H1 (cell line): ENCODE measurements at regions not wholly inside any gene's neighbourhood (a gene's known extent, or its start where the extent isn't known, plus 50 kb on each side); places are given as distances from the start of the nearest gene placed in this dataset.

ENCODE experiments used
- CTCF ChIA-PET: fragments of 300-600 bp; sonication (Branson Sonifier 250); formaldehyde crosslinking; loops from one replicate; lab custom pipeline; 2021; ENCODE audit not compliant: partially characterized antibody; lab: Charles Lee
- POLR2A ChIA-PET: fragments of 300-600 bp; sonication (Branson Sonifier 250); formaldehyde crosslinking; loops from one replicate; lab custom pipeline; 2021; ENCODE audit warnings: inconsistent platforms; ENCODE audit not compliant: partially characterized antibody; lab: Charles Lee
- DNase-seq, 2 experiments: peaks; one replicate each; pipeline versions ENCODE4 v3.0.0 to v3.0.0-alpha.2; 2010 to 2022; ENCODE audit warnings: low spot score in 2 of 2, low read depth in 1 of 2, mixed read lengths in 1 of 2
- FAIRE-seq: peaks from 2 replicates; lab custom pipeline; 2011; peaks lifted over from hg19 to GRCh38; lab: Jason Lieb, UNC
- H2AFZ ChIP-seq: 2 replicates; pipeline ENCODE4 v1.8.1; 2012; ENCODE audit warnings: low read length, inconsistent platforms
- H2AK5ac ChIP-seq: 2 replicates; pipeline ENCODE4 v1.6.1; 2013; ENCODE audit warnings: low read depth, low read length
- H2BK120ac ChIP-seq: replicated peaks from 2 replicates; pipeline ENCODE3; 2013; ENCODE audit warnings: low read depth, low read length, inconsistent platforms
- H2BK12ac ChIP-seq: 2 replicates; pipeline ENCODE4 v1.6.1; 2013; ENCODE audit warnings: low read depth, low read length
- H2BK15ac ChIP-seq: 2 replicates; pipeline ENCODE4 v1.6.1; 2013; ENCODE audit warnings: low read length
- H2BK20ac ChIP-seq: 2 replicates; pipeline ENCODE4 v1.6.1; 2013; ENCODE audit warnings: low read length
- H2BK5ac ChIP-seq: 2 replicates; pipeline ENCODE4 v1.6.1; 2013; ENCODE audit warnings: low read depth, low read length
- H3K14ac ChIP-seq: 2 replicates; pipeline ENCODE4 v1.6.1; 2013; ENCODE audit warnings: inconsistent platforms; ENCODE audit not compliant: insufficient read length
- H3K18ac ChIP-seq: 2 replicates; pipeline ENCODE4 v1.6.1; 2013; ENCODE audit warnings: low read length; ENCODE audit errors: extremely low read depth
- H3K23ac ChIP-seq: 2 replicates; pipeline ENCODE4 v1.6.1; 2013; ENCODE audit warnings: inconsistent platforms; ENCODE audit not compliant: insufficient read length
- H3K23me2 ChIP-seq: 2 replicates; pipeline ENCODE4 v1.6.1; 2013; ENCODE audit warnings: low read depth, low read length
- H3K27ac ChIP-seq: 2 replicates; pipeline ENCODE4 v1.6.1; 2011; ENCODE audit warnings: low read depth, low read length, inconsistent platforms
- H3K27me3 ChIP-seq, 4 experiments: replicated peaks in 1 of 4; 1 replicate in 1 of 4; 2 replicates in 3 of 4; pipeline versions ENCODE4 v1.6.1 to v1.8.1; 2011 to 2013; ENCODE audit warnings: low read length in 3 of 4, mild to moderate bottlenecking in 3 of 4, inconsistent platforms in 2 of 4, mixed read lengths in 2 of 4, moderate library complexity in 1 of 4; ENCODE audit not compliant: control insufficient read depth in 3 of 4, insufficient read depth in 3 of 4; ENCODE audit errors: extremely low read depth in 1 of 4
- H3K36me3 ChIP-seq, 4 experiments: 2 replicates each; pipeline versions ENCODE4 v1.6.1 to v1.8.1; 2011 to 2013; ENCODE audit warnings: mild to moderate bottlenecking in 4 of 4, low read length in 3 of 4, moderate library complexity in 2 of 4, control low read depth in 1 of 4, inconsistent platforms in 1 of 4; ENCODE audit not compliant: insufficient read depth in 4 of 4, control insufficient read depth in 2 of 4
- H3K4ac ChIP-seq: replicated peaks from 2 replicates; pipeline ENCODE3; 2013; ENCODE audit warnings: low read length, low read depth, mixed read lengths, inconsistent platforms; ENCODE audit not compliant: insufficient read length
- H3K4me1 ChIP-seq, 4 experiments: replicated peaks in 1 of 4; 1 replicate in 1 of 4; 2 replicates in 3 of 4; pipeline versions ENCODE4 v1.6.1 to v1.8.1; 2011 to 2013; ENCODE audit warnings: low read length in 3 of 4, inconsistent platforms in 2 of 4, mixed read lengths in 1 of 4; ENCODE audit not compliant: insufficient read depth in 4 of 4, control insufficient read depth in 3 of 4
- H3K4me2 ChIP-seq, 2 experiments: 2 replicates each; pipeline versions ENCODE4 v1.6.1 to v1.8.1; 2011 to 2013; ENCODE audit warnings: low read depth in 2 of 2, low read length in 2 of 2, control low read depth in 1 of 2, inconsistent platforms in 1 of 2, mild to moderate bottlenecking in 1 of 2; ENCODE audit not compliant: insufficient read depth in 1 of 2
- H3K4me3 ChIP-seq, 4 experiments: fragments of 200-600, 300-600 bp in 1 of 4; sonication (generic), shearing (Covaris generic), sonication (Bioruptor Twin) in 1 of 4; 2 replicates each; pipeline versions ENCODE4 v1.5.1 to v1.8.1; 2011 to 2016; ENCODE audit warnings: low read length in 4 of 4, low read depth in 3 of 4, control low read depth in 2 of 4, inconsistent platforms in 2 of 4, mild to moderate bottlenecking in 2 of 4, mixed read lengths in 1 of 4, moderate library complexity in 1 of 4; ENCODE audit not compliant: insufficient read depth in 2 of 4; ENCODE audit errors: extremely low read depth in 1 of 4
- H3K56ac ChIP-seq: replicated peaks from 2 replicates; pipeline ENCODE3; 2013; ENCODE audit warnings: low read depth, mild to moderate bottlenecking, mixed read lengths, low read length, inconsistent platforms; ENCODE audit not compliant: insufficient read length
- H3K79me1 ChIP-seq: 2 replicates; pipeline ENCODE4 v1.6.1; 2013; ENCODE audit warnings: low read depth, low read length, control low read depth
- H3K79me2 ChIP-seq, 2 experiments: 2 replicates each; pipeline versions ENCODE4 v1.6.1 to v1.8.1; 2012 to 2013; ENCODE audit warnings: low read length in 2 of 2, mild to moderate bottlenecking in 2 of 2, inconsistent platforms in 1 of 2; ENCODE audit not compliant: insufficient read depth in 2 of 2, control insufficient read depth in 1 of 2
- H3K9ac ChIP-seq, 4 experiments: replicated peaks in 1 of 4; 1 replicate in 1 of 4; 2 replicates in 3 of 4; pipeline versions ENCODE4 v1.6.1 to v1.8.1; 2011 to 2013; ENCODE audit warnings: low read depth in 3 of 4, low read length in 3 of 4, control low read depth in 2 of 4, mild to moderate bottlenecking in 2 of 4, moderate library complexity in 2 of 4, inconsistent platforms in 1 of 4; ENCODE audit errors: extremely low read depth in 1 of 4
- H3K9me3 ChIP-seq, 2 experiments: 2 replicates each; pipeline versions ENCODE4 v1.6.1 to v1.8.1; 2012 to 2013; ENCODE audit warnings: mild to moderate bottlenecking in 2 of 2, moderate library complexity in 2 of 2, control low read depth in 1 of 2, inconsistent platforms in 1 of 2, low read depth in 1 of 2, low read length in 1 of 2, mixed read lengths in 1 of 2; ENCODE audit not compliant: insufficient read depth in 2 of 2
- H4K20me1 ChIP-seq, 2 experiments: replicated peaks in 1 of 2; 2 replicates each; pipeline versions ENCODE3 to v1.8.1; 2011 to 2013; ENCODE audit warnings: inconsistent platforms in 2 of 2, low read length in 2 of 2, mild to moderate bottlenecking in 1 of 2; ENCODE audit not compliant: insufficient read depth in 2 of 2, control insufficient read depth in 1 of 2
- H4K5ac ChIP-seq: 2 replicates; pipeline ENCODE4 v1.6.1; 2013; ENCODE audit warnings: low read length, low read depth, mixed read lengths, inconsistent platforms; ENCODE audit not compliant: insufficient read length
- H4K8ac ChIP-seq: 2 replicates; pipeline ENCODE4 v1.8.0; 2013; ENCODE audit warnings: mild to moderate bottlenecking, moderate library complexity, low read length, inconsistent platforms; ENCODE audit not compliant: insufficient read depth; ENCODE audit errors: extremely low read depth
- H4K91ac ChIP-seq: replicated peaks from 2 replicates; pipeline ENCODE3; 2013; ENCODE audit warnings: low read length, mixed read lengths, inconsistent platforms; ENCODE audit not compliant: insufficient read length
- CBX5 ChIP-seq: fragments of 300-800, 300-1000 bp; sonication (generic); IDR thresholded peaks from 2 replicates; pipeline ENCODE4 v1.7.1; 2016; ENCODE audit warnings: antibody characterized with exemption, low read length, low read depth
- CEBPB ChIP-seq: IDR thresholded peaks from 2 replicates; pipeline ENCODE4 v1.6.1; 2012; ENCODE audit warnings: low read depth, low read length
- EGR1 ChIP-seq: IDR thresholded peaks from 2 replicates; pipeline ENCODE4 v1.6.1; 2011; ENCODE audit warnings: low read depth, low read length, borderline replicate concordance
- EZH2 ChIP-seq: fragments of 200-600 bp; sonication (generic); IDR thresholded peaks from 2 replicates; pipeline ENCODE4 v1.7.1; 2012; ENCODE audit warnings: low read depth, mild to moderate bottlenecking, moderate library complexity, low read length, inconsistent platforms; ENCODE audit not compliant: severe bottlenecking
- FOSL1 ChIP-seq: IDR thresholded peaks from 2 replicates; pipeline ENCODE4 v1.6.1; 2011; ENCODE audit warnings: mild to moderate bottlenecking, low read depth, low read length, moderate library complexity; ENCODE audit not compliant: insufficient read depth
- HDAC6 ChIP-seq: IDR thresholded peaks from one replicate; pipeline ENCODE4 v1.7.1; 2012; ENCODE audit warnings: low read depth, mild to moderate bottlenecking, inconsistent platforms, low read length, moderate library complexity
- JUN ChIP-seq: IDR thresholded peaks from 2 replicates; pipeline ENCODE4 v1.6.1; 2011; ENCODE audit warnings: low read depth, mild to moderate bottlenecking, improper control_type of control experiment, low read length
- KDM1A ChIP-seq: fragments of 200-600, 300-600 bp; sonication (generic); IDR thresholded peaks from 2 replicates; pipeline ENCODE4 v1.7.1; 2016; ENCODE audit warnings: mild to moderate bottlenecking, low read length, borderline replicate concordance
- KDM4A ChIP-seq: IDR thresholded peaks from one replicate; pipeline ENCODE4 v1.7.1; 2012; ENCODE audit warnings: low read depth, mild to moderate bottlenecking, moderate library complexity, low read length, inconsistent platforms; ENCODE audit not compliant: severe bottlenecking
- KDM5A ChIP-seq: fragments of 200-600 bp; IDR thresholded peaks from 2 replicates; pipeline ENCODE4 v1.7.1; 2012; ENCODE audit warnings: mild to moderate bottlenecking, low read length, inconsistent platforms, mixed read lengths
- MAFK ChIP-seq: IDR thresholded peaks from 2 replicates; pipeline ENCODE4 v1.6.1; 2012; ENCODE audit warnings: low read depth, mild to moderate bottlenecking, improper control_type of control experiment, low read length
- RAD21 ChIP-seq, 2 experiments: IDR thresholded peaks in 1 of 2; conservative IDR thresholded peaks in 1 of 2; 2 replicates each; pipeline ENCODE4 v1.6.1; 2011; ENCODE audit warnings: low read depth in 2 of 2, low read length in 2 of 2, improper control_type of control experiment in 1 of 2, inconsistent platforms in 1 of 2, mild to moderate bottlenecking in 1 of 2, moderate library complexity in 1 of 2
- SIRT6 ChIP-seq: IDR thresholded peaks from one replicate; pipeline ENCODE4 v1.7.1; 2012; ENCODE audit warnings: low read length, inconsistent platforms
- TBP ChIP-seq: IDR thresholded peaks from 2 replicates; pipeline ENCODE4 v1.6.1; 2011; ENCODE audit warnings: low read depth, low read length, improper control_type of control experiment
- WGBS, 2 experiments: shearing (Covaris generic) in 1 of 2; methylation state at CpG; one replicate each; pipeline versions ENCODE4 v1.1.6 to v1.1.7; 2013 to 2015; ENCODE audit warnings: low lambda C conversion rate in 2 of 2, mixed read lengths in 2 of 2, inconsistent platforms in 1 of 2, low coverage in 1 of 2, missing lambda C conversion rate in 1 of 2; ENCODE audit not compliant: insufficient replicate concordance in 2 of 2, insufficient coverage in 1 of 2, insufficient read length in 1 of 2; ENCODE audit errors: extremely low coverage in 1 of 2, missing lambda C conversion rate in 1 of 2; 5-methylcytosine and 5-hydroxymethylcytosine counted together
- TF ChIP-seq, protein P1 (sequence below): IDR thresholded peaks from 2 replicates; pipeline ENCODE4 v1.6.1; 2012; ENCODE audit warnings: inconsistent platforms

DNA sequence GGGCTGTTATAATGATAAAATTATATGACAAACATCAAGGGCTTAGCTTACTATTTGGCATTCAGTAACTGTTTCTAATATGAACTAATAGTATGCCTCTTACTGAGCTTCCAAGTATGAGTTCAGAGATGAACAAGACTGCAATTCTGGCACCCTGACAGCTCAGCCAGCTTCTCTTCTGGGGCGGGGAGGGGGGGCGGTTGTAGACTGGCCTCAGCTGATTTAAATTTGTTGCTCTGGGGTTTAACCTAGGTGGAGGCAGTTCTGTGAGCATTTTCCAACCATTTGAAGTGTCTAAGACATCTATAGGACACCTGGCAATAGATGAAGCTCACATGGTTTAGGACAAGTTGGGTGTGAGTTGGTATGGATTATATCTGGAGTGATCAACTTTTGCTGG is 401.9 kb downstream of the QKI start:
- no peak overlapping the region for H3K4me2 ChIP-seq
- DNase-seq, result no peak
- no peak overlapping the region for H4K8ac ChIP-seq
- no peaks in the 10 kb centered on the region for H3K79me2 ChIP-seq
- CTCF ChIA-PET, result interaction anchor here (1.0 kb wide), 1 partner anchor 104 kb away, joined by 3 read pairs; no protein-coding TSS in a partner anchor
- FAIRE-seq, result no peak
- no peak overlapping the region for H3K27ac ChIP-seq
- H2AFZ ChIP-seq, result no peak overlapping the region
- H3K4ac ChIP-seq, result no peak overlapping the region
- no peak overlapping the region for H2BK20ac ChIP-seq
- H3K9ac ChIP-seq, result no peak overlapping the region
- H3K14ac ChIP-seq, result no peak overlapping the region
- POLR2A ChIA-PET, result no interaction called here
- no peaks in the 10 kb centered on the region for H3K79me1 ChIP-seq
- H3K56ac ChIP-seq, result no peak overlapping the region
- no peak overlapping the region for H2BK15ac ChIP-seq
- no peaks in the 10 kb centered on the region for H3K9me3 ChIP-seq
- no peak overlapping the region for H4K5ac ChIP-seq
- no peak overlapping the region for H3K18ac ChIP-seq
- H3K4me3 ChIP-seq, result no peak overlapping the region
- H2BK120ac ChIP-seq, result no peak overlapping the region
- H4K20me1 ChIP-seq, result no peaks in the 10 kb centered on the region
- H3K23ac ChIP-seq, result no peak overlapping the region
- no peaks in the 10 kb centered on the region; the same call in 1 of the 2 replicates for H3K23me2 ChIP-seq
- WGBS, 2 experiments, result 100% methylated on average over 2 of the region's 2 CpGs; no CpG with 5 or more reads in 1 of the 2 experiments
- H2BK5ac ChIP-seq, result no peak overlapping the region
- no peak overlapping the region for H2AK5ac ChIP-seq
- no peaks in the 10 kb centered on the region; a peak in 1 of 7 replicates for H3K4me1 ChIP-seq
- H3K36me3 ChIP-seq, result no peaks in the 10 kb centered on the region
- no peak overlapping the region for H4K91ac ChIP-seq
- H3K27me3 ChIP-seq, result no peaks in the 10 kb centered on the region
- no peak overlapping the region for H2BK12ac ChIP-seq
- TF ChIP-seq EZH2, result no peak
- no peak for TF ChIP-seq HDAC6
- TF ChIP-seq CBX5, result no peak
- TF ChIP-seq JUN, result no peak
- TF ChIP-seq FOSL1, result no peak
- no peak for TF ChIP-seq MAFK
- no peak for TF ChIP-seq KDM1A
- no peak for TF ChIP-seq RAD21 (IDR thresholded peaks at IDR 0.05 in 1 of 2, conservative IDR thresholded peaks at IDR 0.05 in 1 of 2; ENCODE audit: low read depth in 2 of 2, low read length in 2 of 2)
- no peak for TF ChIP-seq KDM4A
- no peak for TF ChIP-seq CEBPB
- no peak for TF ChIP-seq EGR1
- TF ChIP-seq KDM5A, result no peak
- TF ChIP-seq, protein P1, sequence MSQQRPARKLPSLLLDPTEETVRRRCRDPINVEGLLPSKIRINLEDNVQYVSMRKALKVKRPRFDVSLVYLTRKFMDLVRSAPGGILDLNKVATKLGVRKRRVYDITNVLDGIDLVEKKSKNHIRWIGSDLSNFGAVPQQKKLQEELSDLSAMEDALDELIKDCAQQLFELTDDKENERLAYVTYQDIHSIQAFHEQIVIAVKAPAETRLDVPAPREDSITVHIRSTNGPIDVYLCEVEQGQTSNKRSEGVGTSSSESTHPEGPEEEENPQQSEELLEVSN, result no peak
- TF ChIP-seq SIRT6, result no peak
- TF ChIP-seq TBP, result no peak
